HFF-Myc (cell line): ENCODE measurements at regions not wholly inside any gene's neighbourhood (a gene's known extent, or its start where the extent isn't known, plus 50 kb on each side); places are given as distances from the start of the nearest gene placed in this dataset.

Experiments used
- DNase-seq: peaks from one replicate; pipeline ENCODE4 v3.0.0-alpha.2; 2011; ENCODE audit warnings: low read depth; ENCODE audit errors: extremely low read depth
- H3K4me3 ChIP-seq: replicated peaks from 2 replicates; pipeline ENCODE4 v1.5.1; 2011; ENCODE audit warnings: low read depth, mild to moderate bottlenecking, control low read depth, low read length
- TF ChIP-seq, protein P1 (sequence below): IDR thresholded peaks from 2 replicates; pipeline ENCODE4 v1.5.1; 2012; ENCODE audit warnings: mild to moderate bottlenecking, low read depth, low read length, control low read depth; ENCODE audit errors: missing control alignments

- TF ChIP-seq, protein P1, sequence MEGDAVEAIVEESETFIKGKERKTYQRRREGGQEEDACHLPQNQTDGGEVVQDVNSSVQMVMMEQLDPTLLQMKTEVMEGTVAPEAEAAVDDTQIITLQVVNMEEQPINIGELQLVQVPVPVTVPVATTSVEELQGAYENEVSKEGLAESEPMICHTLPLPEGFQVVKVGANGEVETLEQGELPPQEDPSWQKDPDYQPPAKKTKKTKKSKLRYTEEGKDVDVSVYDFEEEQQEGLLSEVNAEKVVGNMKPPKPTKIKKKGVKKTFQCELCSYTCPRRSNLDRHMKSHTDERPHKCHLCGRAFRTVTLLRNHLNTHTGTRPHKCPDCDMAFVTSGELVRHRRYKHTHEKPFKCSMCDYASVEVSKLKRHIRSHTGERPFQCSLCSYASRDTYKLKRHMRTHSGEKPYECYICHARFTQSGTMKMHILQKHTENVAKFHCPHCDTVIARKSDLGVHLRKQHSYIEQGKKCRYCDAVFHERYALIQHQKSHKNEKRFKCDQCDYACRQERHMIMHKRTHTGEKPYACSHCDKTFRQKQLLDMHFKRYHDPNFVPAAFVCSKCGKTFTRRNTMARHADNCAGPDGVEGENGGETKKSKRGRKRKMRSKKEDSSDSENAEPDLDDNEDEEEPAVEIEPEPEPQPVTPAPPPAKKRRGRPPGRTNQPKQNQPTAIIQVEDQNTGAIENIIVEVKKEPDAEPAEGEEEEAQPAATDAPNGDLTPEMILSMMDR = no peak
- no peak overlapping the region for H3K4me3 ChIP-seq
- DNase-seq = no peak
Observed at GRCh38 chr14:61602003-61602732, 93.1 kb upstream of the HIF1A start.

- no peak overlapping the region for H3K4me3 ChIP-seq
- TF ChIP-seq, protein P1 = no peak
- DNase-seq = no peak
Observed at GRCh38 chr14:61602733-61603077, 92.6 kb upstream of the HIF1A start.

- TF ChIP-seq, protein P1 = no peak
- DNase-seq = no peak
Observed at GRCh38 chr14:61603736-61604135, 91.6 kb upstream of the HIF1A start.

GRCh38 chr14:61607570-61608244, 87.6 kb upstream of the HIF1A start:
- no peak for DNase-seq
- TF ChIP-seq, protein P1 = no peak
- H3K4me3 ChIP-seq = no peak overlapping the region

More at GRCh38 chr14:61603736-61604135, 91.6 kb upstream of the HIF1A start:
- H3K4me3 ChIP-seq = no peak overlapping the region

DNA sequence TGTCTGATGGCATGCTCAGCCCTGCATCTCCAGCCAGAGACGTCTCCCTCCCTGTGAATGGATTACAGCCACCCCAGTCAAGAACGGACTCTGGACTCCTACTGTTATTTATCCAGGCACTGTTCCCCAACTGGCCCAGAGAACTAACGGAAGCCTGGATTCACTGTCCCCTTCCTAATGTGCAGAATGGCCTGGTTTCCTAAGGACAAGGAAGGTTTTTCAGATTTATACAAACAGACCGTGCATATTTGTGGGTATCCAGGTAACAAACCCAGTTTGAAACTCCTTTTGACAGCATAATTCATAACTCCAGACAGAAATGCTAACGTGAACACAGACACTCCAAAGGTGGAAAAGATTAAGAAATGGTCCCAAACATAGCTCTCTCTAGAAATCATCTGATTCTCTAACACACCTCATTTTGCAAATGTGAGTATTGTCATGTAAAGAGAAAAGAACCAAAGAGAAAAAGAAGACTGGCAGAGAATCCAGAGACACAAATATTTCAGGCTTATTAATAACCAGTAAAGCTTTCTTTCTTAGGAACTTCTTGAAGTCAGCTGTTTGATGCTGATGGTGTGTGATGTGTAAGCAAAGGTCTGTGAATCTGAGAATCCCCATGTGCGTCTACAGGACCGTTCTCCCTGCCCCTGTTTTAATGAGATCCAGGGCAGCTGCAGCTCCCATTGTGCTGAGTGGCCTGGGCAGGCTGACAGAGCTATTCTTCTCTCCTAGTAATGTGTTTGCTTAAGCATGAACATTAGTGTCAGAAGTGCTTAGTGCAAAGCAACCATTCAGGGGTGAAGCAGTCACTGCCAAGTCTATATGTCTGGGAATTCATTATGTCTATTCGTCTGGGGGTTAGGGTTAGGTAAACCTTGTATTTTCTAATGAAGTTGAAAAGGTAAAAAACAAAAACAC, 86.8 kb upstream of the HIF1A start:
- H3K4me3 ChIP-seq = no peak overlapping the region
- TF ChIP-seq, protein P1 = no peak
- DNase-seq = no peak

DNA sequence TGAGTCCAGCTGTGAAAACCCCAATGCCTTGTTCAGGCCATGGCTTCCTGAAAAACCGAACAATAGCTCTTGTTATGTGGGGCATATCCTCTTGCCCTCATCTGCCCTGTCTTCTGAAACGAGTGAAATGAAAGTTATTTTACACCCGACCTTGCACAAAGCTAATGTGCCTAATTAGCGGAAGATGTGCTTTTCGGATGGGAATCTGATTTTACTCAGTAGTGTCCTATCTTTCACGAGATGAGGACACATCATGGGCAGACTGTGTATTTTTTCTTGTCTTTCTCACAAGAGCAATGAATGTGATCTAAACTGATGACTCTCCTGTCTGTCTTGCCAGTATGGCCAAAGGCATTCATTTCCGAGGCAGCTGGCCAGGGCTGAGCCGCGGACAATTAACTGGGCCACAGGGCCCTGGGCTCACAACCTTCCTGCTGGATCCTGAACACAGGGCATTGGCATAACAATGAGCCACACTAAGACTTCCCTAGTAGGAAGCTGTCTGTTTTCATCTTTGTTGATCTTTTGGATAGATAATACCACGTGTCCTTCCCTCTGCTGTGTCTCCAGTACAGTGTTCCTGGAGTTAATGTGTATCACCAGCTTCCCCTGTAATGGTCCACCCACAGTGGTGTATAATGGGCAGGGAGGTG, 86.0 kb upstream of the HIF1A start:
- no peak overlapping the region for H3K4me3 ChIP-seq
- TF ChIP-seq, protein P1 = no peak
- no peak for DNase-seq
